Esophagus muscularis mucosa (tissue), 4 donors: ENCODE measurements at regions not wholly inside any gene's neighbourhood (a gene's known extent, or its start where the extent isn't known, plus 50 kb on each side); places are given as distances from the start of the nearest gene placed in this dataset.

Experiments
- DNase-seq: peaks from one replicate; pipeline ENCODE4 v3.0.0-alpha.2; 2017; ENCODE audit errors: extremely low spot score
- H3K27ac ChIP-seq, 4 donors: fragments of 200-600 bp; sonication (generic); replicated peaks in 1 of 4; 1 replicate in 3 of 4; 2 replicates in 1 of 4; pipeline ENCODE4 v1.5.1; 2016 to 2019; ENCODE audit warnings: mild to moderate bottlenecking in 1 of 4
- H3K27me3 ChIP-seq, 4 donors: fragments of 200-600 bp; sonication (generic); one replicate each; pipeline versions ENCODE4 v1.5.1 to v1.6.0; 2016 to 2019
- H3K36me3 ChIP-seq, 4 donors: fragments of 200-600 bp; sonication (generic); one replicate each; pipeline ENCODE4 v1.5.1; 2016 to 2019
- H3K4me1 ChIP-seq, 4 donors: fragments of 200-600 bp; sonication (generic); one replicate each; pipeline ENCODE4 v1.5.1; 2016 to 2019
- H3K4me3 ChIP-seq, 4 donors: fragments of 200-600 bp; sonication (generic); 1 replicate in 2 of 4; 2 replicates in 2 of 4; pipeline ENCODE4 v1.5.1; 2016 to 2019; ENCODE audit warnings: mild to moderate bottlenecking in 4 of 4, moderate library complexity in 1 of 4
- H3K9me3 ChIP-seq, 4 donors: fragments of 200-600 bp; sonication (generic); 1 replicate in 3 of 4; 2 replicates in 1 of 4; pipeline ENCODE4 v1.5.1; 2016 to 2019
- CTCF ChIP-seq, 3 experiments: fragments of 200-600 bp in 2 of 3; fragments of 450-650 bp in 1 of 3; sonication (generic) in 2 of 3; IDR thresholded peaks; one replicate each; pipeline ENCODE4 v1.5.1; 2017 to 2019; ENCODE audit warnings: antibody characterized with exemption in 3 of 3, mild to moderate bottlenecking in 2 of 3, moderate library complexity in 1 of 3
- EP300 ChIP-seq: sonication (generic); formaldehyde crosslinking; IDR thresholded peaks from one replicate; pipeline ENCODE4 v1.6.1; 2017; ENCODE audit warnings: antibody characterized with exemption
- POLR2A ChIP-seq: fragments of 450-650 bp; IDR thresholded peaks from one replicate; pipeline ENCODE4 v1.6.1; 2017; ENCODE audit warnings: antibody characterized with exemption, moderate library complexity, mild to moderate bottlenecking, low read depth
- POLR2AphosphoS5 ChIP-seq, 2 donors: sonication (generic); formaldehyde crosslinking; IDR thresholded peaks; one replicate each; pipeline ENCODE4 v1.6.1; 2017; ENCODE audit warnings: antibody characterized with exemption in 2 of 2
- whole genome bisulfite sequencing: methylation state at CpG from one replicate; pipeline ENCODE4 v1.1.5; 2018; 5-methylcytosine and 5-hydroxymethylcytosine counted together
- intact Hi-C: fragments of 100-400 bp; cut with DNase I; formaldehyde crosslinking; loops from one replicate; pipeline ENCODE4 v1.15.1; 2023

- Histone ChIP-seq H3K27me3 (no peaks in the 10 kb centered on the region), H3K9me3 (peaks cover 0 to 11% (median 0%) of the 10 kb centered on the region in 4 donors), H3K27ac (no peak overlapping the region), H3K36me3 (no peaks in the 10 kb centered on the region), H3K4me1 (no peaks in the 10 kb centered on the region), H3K4me3 (no peak overlapping the region)
- no peak for TF ChIP-seq EP300
- intact Hi-C loops, result no loop called here
- DNase-seq, result no peak
- WGBS, result 43% methylated on average over 2 of the region's 2 CpGs
Measured at GRCh38 chrX:95325185-95325584, 1359.5 kb upstream of the DIAPH2 start.

- TF ChIP-seq POLR2AphosphoS5 (IDR thresholded peaks at IDR 0.05) (no peak), EP300 (no peak), CTCF (IDR thresholded peaks at IDR 0.05) (no peak), POLR2A (no peak)
- no peaks in the 10 kb centered on the region for H3K36me3 ChIP-seq
- DNase-seq, result no peak
- no peak overlapping the region for H3K4me3 ChIP-seq
- H3K4me1 ChIP-seq, result no peaks in the 10 kb centered on the region
- intact Hi-C loops, result no loop called here
- H3K27ac ChIP-seq, result no peak overlapping the region
- WGBS, result 71% methylated on average over 2 of the region's 2 CpGs
- H3K27me3 ChIP-seq, result no peaks in the 10 kb centered on the region
- peaks cover 0 to 11% (median 0%) of the 10 kb centered on the region in 4 donors for H3K9me3 ChIP-seq
Measured at GRCh38 chrX:95330292-95330691, 1354.3 kb upstream of the DIAPH2 start.

- WGBS, result 30% methylated on average over 7 of the region's 8 CpGs
- no peak overlapping the region for H3K27ac ChIP-seq
- H3K4me3 ChIP-seq, result no peak overlapping the region
- H3K4me1 ChIP-seq, result no peaks in the 10 kb centered on the region
- intact Hi-C loops, result no loop called here
- TF ChIP-seq EP300 (no peak), POLR2AphosphoS5 (IDR thresholded peaks at IDR 0.05) (no peak), POLR2A (no peak), CTCF (IDR thresholded peaks at IDR 0.05) (no peak)
- no peaks in the 10 kb centered on the region for H3K27me3 ChIP-seq
- peaks cover 0 to under 1% (median 0%) of the 10 kb centered on the region in 4 donors for H3K9me3 ChIP-seq
- H3K36me3 ChIP-seq, result no peaks in the 10 kb centered on the region
- DNase-seq, result no peak
Measured at GRCh38 chrX:95332530-95332929, 1352.1 kb upstream of the DIAPH2 start.

GRCh38 chrX:95346856-95347255, 1337.8 kb upstream of the DIAPH2 start:
- Histone ChIP-seq H3K4me3 (no peak overlapping the region), H3K27me3 (no peaks in the 10 kb centered on the region), H3K36me3 (no peaks in the 10 kb centered on the region), H3K27ac (no peak overlapping the region), H3K9me3 (no peaks in the 10 kb centered on the region), H3K4me1 (no peaks in the 10 kb centered on the region)
- DNase-seq, result no peak
- intact Hi-C loops, result no loop called here
- 38% methylated on average over 3 of the region's 3 CpGs for WGBS
- TF ChIP-seq POLR2AphosphoS5 (IDR thresholded peaks at IDR 0.05) (no peak), CTCF (IDR thresholded peaks at IDR 0.05) (no peak), EP300 (no peak)

- intact Hi-C loops, result no loop called here
- H3K27me3 ChIP-seq, result no peaks in the 10 kb centered on the region
- WGBS, result 45% methylated on average over 6 of the region's 6 CpGs
- TF ChIP-seq CTCF (IDR thresholded peaks at IDR 0.05) (no peak), POLR2AphosphoS5 (IDR thresholded peaks at IDR 0.05) (no peak), POLR2A (no peak), EP300 (no peak)
- no peak for DNase-seq
- no peak overlapping the region for H3K27ac ChIP-seq
- no peak overlapping the region for H3K4me3 ChIP-seq
- H3K9me3 ChIP-seq, result no peaks in the 10 kb centered on the region
- no peaks in the 10 kb centered on the region for H3K4me1 ChIP-seq
- H3K36me3 ChIP-seq, result no peaks in the 10 kb centered on the region
Measured at GRCh38 chrX:95350774-95351488, 1333.7 kb upstream of the DIAPH2 start.
